ENCODE measurements at regions not wholly inside any gene's neighbourhood (a gene's known extent, or its start where the extent isn't known, plus 50 kb on each side); places are given as distances from the start of the nearest gene placed in this dataset.
"Not testable (repeated sequence)": the region's sequence is repeated elsewhere in the genome, so short reads cannot be mapped to it uniquely, and the experiment has no call there.

GRCh38 chr1:242670019-242670418, 145.5 kb upstream of the PLD5 start:
- TF ChIP-seq CTCF (IDR thresholded peaks at IDR 0.05; ENCODE audit: borderline replicate concordance, insufficient read depth, low read depth, low read length): no peak
- no peak overlapping the region for H3K4me3 ChIP-seq (ENCODE audit: low read depth, low read length)

- no peak overlapping the region for H3K4me3 ChIP-seq (ENCODE audit: low read depth, low read length)
- TF ChIP-seq CTCF (IDR thresholded peaks at IDR 0.05; ENCODE audit: borderline replicate concordance, insufficient read depth, low read depth, low read length): no peak
Measured at GRCh38 chr1:242662886-242663285, 138.4 kb upstream of the PLD5 start.

GRCh38 chr1:242653772-242654171, 129.3 kb upstream of the PLD5 start:
- not testable (repeated sequence) for H3K4me3 ChIP-seq (ENCODE audit: low read depth, low read length)

- peak; percentile 54 for TF ChIP-seq CTCF (IDR thresholded peaks at IDR 0.05; ENCODE audit: borderline replicate concordance, insufficient read depth, low read depth, low read length)
- no peak overlapping the region for H3K4me3 ChIP-seq (ENCODE audit: low read depth, low read length)
Measured at GRCh38 chr1:242651817-242652216, 127.3 kb upstream of the PLD5 start.

GRCh38 chr1:242641461-242641860, 117.0 kb upstream of the PLD5 start:
- TF ChIP-seq CTCF (IDR thresholded peaks at IDR 0.05; ENCODE audit: borderline replicate concordance, insufficient read depth, low read depth, low read length): no peak
- H3K4me3 ChIP-seq (ENCODE audit: low read depth, low read length): no peak overlapping the region

- no peak for TF ChIP-seq CTCF (IDR thresholded peaks at IDR 0.05; ENCODE audit: borderline replicate concordance, insufficient read depth, low read depth, low read length)
- no peak overlapping the region for H3K4me3 ChIP-seq (ENCODE audit: low read depth, low read length)
Measured at GRCh38 chr1:242639104-242639503, 114.6 kb upstream of the PLD5 start.

- no peak for TF ChIP-seq CTCF (IDR thresholded peaks at IDR 0.05; ENCODE audit: borderline replicate concordance, insufficient read depth, low read depth, low read length)
- H3K4me3 ChIP-seq (ENCODE audit: low read depth, low read length): no peak overlapping the region
Measured at GRCh38 chr1:242634732-242635131, 110.2 kb upstream of the PLD5 start.

- no peak overlapping the region for H3K4me3 ChIP-seq (ENCODE audit: low read depth, low read length)
- TF ChIP-seq CTCF (IDR thresholded peaks at IDR 0.05; ENCODE audit: borderline replicate concordance, insufficient read depth, low read depth, low read length): no peak
Measured at GRCh38 chr1:242629396-242629795, 104.9 kb upstream of the PLD5 start.
